ENCODE measurements at regions not wholly inside any gene's neighbourhood (a gene's known extent, or its start where the extent isn't known, plus 50 kb on each side); places are given as distances from the start of the nearest gene placed in this dataset.
"Not testable (repeated sequence)": the region's sequence is repeated elsewhere in the genome, so short reads cannot be mapped to it uniquely, and the experiment has no call there.

DNA sequence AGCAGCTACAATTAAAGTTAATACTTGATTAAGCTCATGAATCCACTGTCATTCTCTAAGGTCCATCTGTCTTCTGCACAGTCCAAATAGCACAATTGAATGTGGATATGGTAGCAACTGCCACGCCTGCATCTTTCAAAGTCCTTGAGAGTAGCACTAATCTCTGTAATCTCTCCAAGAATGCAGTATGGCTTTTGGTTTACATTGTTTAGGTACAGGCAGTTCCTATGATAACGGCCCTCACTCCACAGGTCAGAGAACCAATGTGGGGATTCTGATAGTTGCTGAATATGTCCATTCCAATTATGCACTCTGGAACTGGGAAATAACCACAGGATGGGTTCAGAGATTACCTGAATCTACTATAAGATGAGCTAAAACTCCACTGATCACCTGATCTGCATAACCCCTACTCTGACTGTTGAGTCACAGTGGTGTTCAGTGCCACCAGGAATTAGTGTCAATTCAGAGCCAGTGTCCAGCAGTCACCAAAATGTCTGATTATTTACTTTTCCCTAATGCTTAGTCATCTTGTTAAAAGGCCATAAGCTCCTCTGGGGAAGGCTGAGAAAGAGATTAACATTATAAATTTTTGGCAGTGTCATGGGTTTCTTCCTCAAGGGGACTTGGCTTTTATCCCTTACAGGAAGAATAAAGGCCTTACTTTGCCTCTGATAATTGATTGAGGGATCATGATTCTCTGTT lies 175.5 kb downstream of the GOLGA8K start:
- not testable (repeated sequence) for H4K20me1 ChIP-seq (ENCODE audit: insufficient read depth, low read length); H3K9me2 ChIP-seq (replicated peaks; ENCODE audit: insufficient read depth, low read length); H2AFZ ChIP-seq (ENCODE audit: low read length); H3K9ac ChIP-seq (ENCODE audit: low read length); H3F3A ChIP-seq (ENCODE audit: insufficient read depth, low read length); H3K27me3 ChIP-seq (replicated peaks; ENCODE audit: insufficient read depth, low read length); H3K27ac ChIP-seq (ENCODE audit: low read length); H3K36me3 ChIP-seq (replicated peaks; ENCODE audit: insufficient read depth, low read length); H3K4me3 ChIP-seq (ENCODE audit: low read length); H3K4me2 ChIP-seq (ENCODE audit: low read depth, low read length); H3K4me1 ChIP-seq (ENCODE audit: low read length); H3K79me2 ChIP-seq (ENCODE audit: low read length); DNase-seq; H3K9me3 ChIP-seq (replicated peaks; ENCODE audit: insufficient read depth, low read length)

DNA sequence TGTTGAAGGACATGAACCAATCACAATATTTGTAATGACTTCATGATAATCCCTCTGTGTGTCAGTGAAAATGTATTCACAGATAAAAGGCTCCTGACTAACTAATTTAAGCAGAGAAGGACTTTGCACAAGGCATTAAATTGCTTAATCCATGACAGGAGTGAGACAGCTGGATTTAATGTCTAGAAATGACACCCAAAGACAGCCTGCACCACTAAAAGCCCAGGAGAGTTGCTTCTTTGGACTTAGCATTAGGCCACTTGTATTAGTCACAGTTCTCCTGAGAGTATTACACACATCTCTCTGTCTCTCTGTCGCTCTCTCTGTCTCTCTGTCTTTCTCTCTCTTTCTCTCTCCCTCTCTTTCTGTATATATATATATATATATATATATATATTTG lies 180.4 kb downstream of the GOLGA8K start:
- Histone ChIP-seq H3K27me3 (replicated peaks; ENCODE audit: insufficient read depth, low read length) (no peaks in the 10 kb centered on the region), H3K9me3 (replicated peaks; ENCODE audit: insufficient read depth, low read length) (no peaks in the 10 kb centered on the region), H4K20me1 (ENCODE audit: insufficient read depth, low read length) (no peaks in the 10 kb centered on the region), H3K9me2 (replicated peaks; ENCODE audit: insufficient read depth, low read length) (no peaks in the 10 kb centered on the region), H3K79me2 (ENCODE audit: low read length) (no peaks in the 10 kb centered on the region), H3K4me3 (ENCODE audit: low read length) (no peak overlapping the region), H3K9ac (ENCODE audit: low read length) (no peak overlapping the region), H3F3A (ENCODE audit: insufficient read depth, low read length) (no peaks in the 10 kb centered on the region), H3K4me2 (ENCODE audit: low read depth, low read length) (no peak overlapping the region), H3K4me1 (ENCODE audit: low read length) (no peaks in the 10 kb centered on the region), H3K36me3 (replicated peaks; ENCODE audit: insufficient read depth, low read length) (no peaks in the 10 kb centered on the region), H2AFZ (ENCODE audit: low read length) (no peak overlapping the region), H3K27ac (ENCODE audit: low read length) (no peak overlapping the region)
- no peak for DNase-seq
- TF ChIP-seq EZH2phosphoT487 (IDR thresholded peaks at IDR 0.05; ENCODE audit: low read length) = no peak
- TF ChIP-seq, protein P1, sequence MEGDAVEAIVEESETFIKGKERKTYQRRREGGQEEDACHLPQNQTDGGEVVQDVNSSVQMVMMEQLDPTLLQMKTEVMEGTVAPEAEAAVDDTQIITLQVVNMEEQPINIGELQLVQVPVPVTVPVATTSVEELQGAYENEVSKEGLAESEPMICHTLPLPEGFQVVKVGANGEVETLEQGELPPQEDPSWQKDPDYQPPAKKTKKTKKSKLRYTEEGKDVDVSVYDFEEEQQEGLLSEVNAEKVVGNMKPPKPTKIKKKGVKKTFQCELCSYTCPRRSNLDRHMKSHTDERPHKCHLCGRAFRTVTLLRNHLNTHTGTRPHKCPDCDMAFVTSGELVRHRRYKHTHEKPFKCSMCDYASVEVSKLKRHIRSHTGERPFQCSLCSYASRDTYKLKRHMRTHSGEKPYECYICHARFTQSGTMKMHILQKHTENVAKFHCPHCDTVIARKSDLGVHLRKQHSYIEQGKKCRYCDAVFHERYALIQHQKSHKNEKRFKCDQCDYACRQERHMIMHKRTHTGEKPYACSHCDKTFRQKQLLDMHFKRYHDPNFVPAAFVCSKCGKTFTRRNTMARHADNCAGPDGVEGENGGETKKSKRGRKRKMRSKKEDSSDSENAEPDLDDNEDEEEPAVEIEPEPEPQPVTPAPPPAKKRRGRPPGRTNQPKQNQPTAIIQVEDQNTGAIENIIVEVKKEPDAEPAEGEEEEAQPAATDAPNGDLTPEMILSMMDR (IDR thresholded peaks at IDR 0.05; ENCODE audit: low read length) = no peak
- no peak for TF ChIP-seq EZH2 (optimal IDR thresholded peaks at IDR 0.05; ENCODE audit: low read depth, low read length)
